Stimulated activated CD4-positive, alpha-beta T cell treated with anti-CD3 and anti-CD28 coated beads, Interleukin-2, amount 100 ng/mL, for 48 hours (primary cell): ENCODE measurements at regions not wholly inside any gene's neighbourhood (a gene's known extent, or its start where the extent isn't known, plus 50 kb on each side); places are given as distances from the start of the nearest gene placed in this dataset.
"Not testable (repeated sequence)": the region's sequence is repeated elsewhere in the genome, so short reads cannot be mapped to it uniquely, and the experiment has no call there.

Source experiments
- DNase-seq, 2 donors: peaks; one replicate each; pipeline ENCODE4 v3.0.0-alpha.2; 2020

- DNase-seq, result no peak
Observed at GRCh38 chr2:122077114-122077513, 321.7 kb downstream of the TSN start.

- DNase-seq, result no peak
Observed at GRCh38 chr2:122077771-122078170, 322.3 kb downstream of the TSN start.

GRCh38 chr2:122078451-122078850, 323.0 kb downstream of the TSN start:
- no peak for DNase-seq

GRCh38 chr2:122079844-122080243, 324.4 kb downstream of the TSN start:
- no peak for DNase-seq

GRCh38 chr2:122080316-122080715, 324.9 kb downstream of the TSN start:
- DNase-seq, result no peak

GRCh38 chr2:122080871-122081270, 325.4 kb downstream of the TSN start:
- no peak for DNase-seq

GRCh38 chr2:122081751-122082150, 326.3 kb downstream of the TSN start:
- DNase-seq, result no peak

- no peak for DNase-seq
Observed at GRCh38 chr2:122083256-122084048, 328.0 kb downstream of the TSN start.

- DNase-seq, result not testable (repeated sequence)
Observed at GRCh38 chr2:122085672-122086071, 330.2 kb downstream of the TSN start.

- no peak for DNase-seq
Observed at GRCh38 chr2:122094557-122094956, 339.1 kb downstream of the TSN start.

GRCh38 chr2:122096761-122097160, 341.3 kb downstream of the TSN start:
- no peak for DNase-seq

GRCh38 chr2:122098306-122098705, 342.9 kb downstream of the TSN start:
- DNase-seq, result no peak

- DNase-seq, result no peak
Observed at GRCh38 chr2:122100346-122100745, 344.9 kb downstream of the TSN start.

- DNase-seq, result no peak
Observed at GRCh38 chr2:122100756-122101155, 345.3 kb downstream of the TSN start.

- no peak for DNase-seq
Observed at GRCh38 chr2:122101319-122101718, 345.9 kb downstream of the TSN start.

GRCh38 chr2:122105171-122105876, 349.9 kb downstream of the TSN start:
- no peak for DNase-seq

GRCh38 chr2:122105877-122106206, 350.4 kb downstream of the TSN start:
- DNase-seq, result no peak

GRCh38 chr2:122108186-122108585, 352.7 kb downstream of the TSN start:
- DNase-seq, result no peak

GRCh38 chr2:122112216-122113005, 357.0 kb downstream of the TSN start:
- no peak for DNase-seq

GRCh38 chr2:122114421-122114820, 359.0 kb downstream of the TSN start:
- DNase-seq, result no peak

- no peak for DNase-seq
Observed at GRCh38 chr2:122117371-122117770, 361.9 kb downstream of the TSN start.

GRCh38 chr2:122129399-122129798, 373.9 kb downstream of the TSN start:
- no peak for DNase-seq

GRCh38 chr2:122132147-122132691, 376.8 kb downstream of the TSN start:
- no peak for DNase-seq
